GM13976 (cell line): ENCODE measurements at regions not wholly inside any gene's neighbourhood (a gene's known extent, or its start where the extent isn't known, plus 50 kb on each side); places are given as distances from the start of the nearest gene placed in this dataset.

ENCODE experiments used
- DNase-seq: peaks from one replicate; pipeline ENCODE4 v3.0.0; 2012; ENCODE audit warnings: low spot score
- in situ Hi-C: fragments of 300-500 bp; cut with MboI; formaldehyde crosslinking; loops from one replicate; pipeline ENCODE4 v1.12.0; 2022; ENCODE audit warnings: low sequenced_read_pairs, mixed read lengths, inconsistent platforms; ENCODE audit not compliant: unreplicated experiment
- TF ChIP-seq, protein P1 (sequence below): IDR thresholded peaks from 2 replicates; pipeline ENCODE4 v1.5.1; 2012; ENCODE audit warnings: borderline replicate concordance, mild to moderate bottlenecking; ENCODE audit not compliant: insufficient read depth; ENCODE audit errors: extremely low read depth, missing control alignments, control extremely low read depth

DNA sequence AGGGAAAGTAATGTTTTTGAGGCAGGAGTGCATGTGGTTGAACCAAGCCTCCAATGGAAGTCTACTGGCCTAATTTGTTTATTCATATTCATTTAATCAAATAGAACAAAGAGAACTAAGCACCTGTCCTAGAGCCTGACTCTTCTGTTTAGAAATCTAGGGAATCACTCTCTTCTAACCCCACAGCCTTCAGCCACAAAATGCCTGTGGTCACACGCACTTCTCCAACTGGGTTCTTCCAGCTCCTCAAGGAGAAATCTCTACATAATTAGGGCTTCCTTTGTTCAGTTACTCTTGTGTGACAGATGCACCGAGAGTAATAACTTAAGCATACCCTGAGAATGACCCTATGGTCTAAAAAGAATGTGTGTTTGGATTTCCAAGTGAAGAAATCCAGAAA lies 133.7 kb upstream of the NAMPT start:
- in situ Hi-C loops, result no loop called here
- TF ChIP-seq, protein P1, sequence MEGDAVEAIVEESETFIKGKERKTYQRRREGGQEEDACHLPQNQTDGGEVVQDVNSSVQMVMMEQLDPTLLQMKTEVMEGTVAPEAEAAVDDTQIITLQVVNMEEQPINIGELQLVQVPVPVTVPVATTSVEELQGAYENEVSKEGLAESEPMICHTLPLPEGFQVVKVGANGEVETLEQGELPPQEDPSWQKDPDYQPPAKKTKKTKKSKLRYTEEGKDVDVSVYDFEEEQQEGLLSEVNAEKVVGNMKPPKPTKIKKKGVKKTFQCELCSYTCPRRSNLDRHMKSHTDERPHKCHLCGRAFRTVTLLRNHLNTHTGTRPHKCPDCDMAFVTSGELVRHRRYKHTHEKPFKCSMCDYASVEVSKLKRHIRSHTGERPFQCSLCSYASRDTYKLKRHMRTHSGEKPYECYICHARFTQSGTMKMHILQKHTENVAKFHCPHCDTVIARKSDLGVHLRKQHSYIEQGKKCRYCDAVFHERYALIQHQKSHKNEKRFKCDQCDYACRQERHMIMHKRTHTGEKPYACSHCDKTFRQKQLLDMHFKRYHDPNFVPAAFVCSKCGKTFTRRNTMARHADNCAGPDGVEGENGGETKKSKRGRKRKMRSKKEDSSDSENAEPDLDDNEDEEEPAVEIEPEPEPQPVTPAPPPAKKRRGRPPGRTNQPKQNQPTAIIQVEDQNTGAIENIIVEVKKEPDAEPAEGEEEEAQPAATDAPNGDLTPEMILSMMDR, result no peak
- no peak for DNase-seq

DNA sequence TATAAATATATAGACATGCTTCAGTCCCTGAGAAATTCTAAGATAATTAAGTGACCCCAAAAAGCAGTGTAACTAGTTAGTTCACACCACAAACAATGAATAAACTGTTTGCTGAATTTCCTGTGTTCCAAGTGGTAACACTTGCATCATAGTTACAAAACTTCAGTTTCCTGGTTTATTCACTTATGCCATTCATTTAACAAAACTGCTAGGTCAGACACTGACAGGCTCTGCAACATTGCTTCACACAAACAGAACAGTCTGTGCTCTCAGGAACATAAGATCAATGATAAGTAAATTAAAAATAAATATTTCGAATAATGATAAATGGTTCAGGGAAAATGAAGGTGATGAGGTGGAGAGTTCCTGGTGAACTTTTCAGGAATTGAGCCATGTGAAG lies 133.3 kb upstream of the NAMPT start:
- TF ChIP-seq, protein P1, result no peak
- in situ Hi-C loops, result no loop called here

GRCh38 chr7:106417273-106417902 lies 132.6 kb upstream of the NAMPT start:
- in situ Hi-C loops, result no loop called here
- DNase-seq, result no peak
- TF ChIP-seq, protein P1, result no peak

More for the DNA sequence above, 133.3 kb upstream of the NAMPT start:
- DNase-seq, result no peak

DNA sequence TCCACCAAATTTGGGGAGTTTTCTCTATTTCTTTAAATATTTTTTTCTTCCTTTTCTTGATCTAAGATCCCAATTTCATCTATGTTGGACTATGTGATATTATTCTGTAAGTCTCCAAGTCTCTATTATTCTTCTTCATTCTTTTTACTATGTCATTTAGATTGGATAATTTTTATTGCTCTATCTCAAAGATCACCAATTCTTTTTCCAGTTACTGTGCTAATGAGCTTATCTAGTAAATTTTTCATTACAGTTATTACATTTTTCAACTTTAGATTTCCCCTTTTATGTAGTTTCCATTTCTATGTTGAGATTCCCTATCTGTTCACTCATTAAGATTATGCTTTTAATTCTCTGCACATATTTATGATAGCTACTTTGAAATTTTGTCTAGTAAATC lies 131.6 kb upstream of the NAMPT start:
- in situ Hi-C loops, result no loop called here
- no peak for DNase-seq
- TF ChIP-seq, protein P1, result no peak

GRCh38 chr7:106415433-106415832 lies 130.7 kb upstream of the NAMPT start:
- in situ Hi-C loops, result no loop called here
- no peak for DNase-seq
- TF ChIP-seq, protein P1, result no peak

- no peak for DNase-seq
- TF ChIP-seq, protein P1, result no peak
- in situ Hi-C loops, result no loop called here
These were observed 128.7 kb upstream of the NAMPT start for GRCh38 chr7:106413446-106413845.
